Lung microvascular endothelial cell (primary cell): ENCODE measurements at regions not wholly inside any gene's neighbourhood (a gene's known extent, or its start where the extent isn't known, plus 50 kb on each side); places are given as distances from the start of the nearest gene placed in this dataset.

Source experiments
- DNase-seq, 2 donors: peaks; one replicate each; pipeline versions ENCODE4 v3.0.0 to v3.0.0-alpha.2; 2010; ENCODE audit warnings: low read depth in 2 of 2

DNA sequence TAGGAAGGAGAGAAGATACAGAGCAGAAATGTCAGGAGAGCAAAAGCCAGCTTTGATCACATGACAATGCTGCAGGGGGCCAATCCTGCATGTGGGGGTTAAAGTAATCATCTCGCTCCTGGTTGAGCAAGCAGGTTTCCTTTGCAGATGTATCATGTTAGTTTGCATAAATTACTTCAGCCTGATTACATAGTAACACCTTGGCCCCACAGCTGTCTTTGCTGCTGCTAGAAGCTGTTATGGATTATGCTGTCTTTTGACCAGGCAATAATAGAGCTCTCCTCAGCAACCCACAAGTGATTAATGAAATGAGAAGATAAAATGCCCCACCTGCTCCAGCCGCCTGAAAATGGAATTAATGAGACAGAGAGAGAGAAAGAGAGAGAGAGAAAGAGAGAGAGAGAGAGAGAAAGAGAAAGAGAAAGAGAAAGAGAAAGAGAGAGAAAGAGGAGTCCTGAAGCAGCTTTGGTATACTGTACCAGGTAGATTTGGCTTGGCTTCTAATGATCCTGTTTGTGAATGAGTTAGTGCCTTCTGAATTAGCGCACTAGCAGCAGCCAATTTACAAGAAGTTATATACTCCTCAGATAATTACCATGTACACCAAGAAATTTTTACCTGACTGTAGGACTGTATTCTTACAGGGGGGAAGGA lies 174.3 kb upstream of the RORB start:
- no peak for DNase-seq

DNA sequence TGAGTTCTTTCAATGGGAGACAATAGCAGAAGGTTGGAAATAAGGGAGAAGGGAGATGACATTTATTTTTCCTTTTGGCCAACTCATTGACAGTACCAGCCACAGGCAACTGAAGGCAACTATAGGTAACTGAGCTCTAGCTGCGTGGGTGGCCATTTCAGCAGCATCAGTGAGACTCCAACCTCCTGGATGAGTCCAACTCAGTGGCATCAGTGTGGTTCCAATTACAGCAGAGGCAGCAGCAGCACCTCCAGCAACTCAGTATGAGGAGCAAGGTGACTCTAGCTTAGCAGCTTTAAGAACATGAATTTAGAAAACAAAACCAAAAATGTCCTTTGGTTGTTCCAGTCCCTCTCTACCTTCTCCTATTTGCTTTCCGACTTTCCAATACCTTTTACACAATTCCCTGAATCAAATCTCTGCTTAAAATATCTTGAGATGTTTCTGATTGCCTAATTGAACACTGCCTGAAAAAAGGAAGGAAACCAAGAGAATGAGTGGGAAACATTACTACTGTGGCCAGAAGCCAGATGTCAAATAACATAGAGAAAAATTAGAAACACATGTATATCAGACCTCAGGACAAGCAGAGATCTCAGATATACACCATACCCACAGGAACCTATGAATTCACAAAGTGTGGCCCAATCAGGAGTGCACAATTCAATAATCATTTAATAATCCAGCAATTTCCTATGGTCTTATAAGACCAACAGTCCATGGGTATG lies 166.5 kb upstream of the RORB start:
- DNase-seq = no peak

GRCh38 chr9:74331607-74332006 lies 165.5 kb upstream of the RORB start:
- DNase-seq = no peak

GRCh38 chr9:74333384-74334032 lies 163.6 kb upstream of the RORB start:
- no peak for DNase-seq

DNA sequence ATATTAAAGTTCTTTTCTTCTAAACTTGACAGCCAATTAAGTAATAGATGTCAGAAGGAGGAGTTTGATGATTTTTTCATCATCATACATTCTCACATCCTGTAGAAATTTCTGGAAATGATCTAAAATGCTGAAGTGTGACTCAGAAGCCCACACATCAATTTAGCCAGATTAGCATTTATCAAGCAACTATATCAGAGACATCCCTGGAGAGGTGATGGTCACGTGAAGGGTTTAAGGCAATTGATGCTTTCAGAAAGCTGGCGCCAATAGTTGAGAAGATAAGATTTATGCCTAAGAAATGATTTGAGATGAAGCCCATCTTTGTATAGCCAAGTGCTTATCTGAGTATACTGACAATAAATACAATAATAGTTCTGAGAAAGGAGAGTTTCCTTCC lies 162.9 kb upstream of the RORB start:
- no peak for DNase-seq

- no peak for DNase-seq
Measured at GRCh38 chr9:74336161-74336560, 161.0 kb upstream of the RORB start.

DNA sequence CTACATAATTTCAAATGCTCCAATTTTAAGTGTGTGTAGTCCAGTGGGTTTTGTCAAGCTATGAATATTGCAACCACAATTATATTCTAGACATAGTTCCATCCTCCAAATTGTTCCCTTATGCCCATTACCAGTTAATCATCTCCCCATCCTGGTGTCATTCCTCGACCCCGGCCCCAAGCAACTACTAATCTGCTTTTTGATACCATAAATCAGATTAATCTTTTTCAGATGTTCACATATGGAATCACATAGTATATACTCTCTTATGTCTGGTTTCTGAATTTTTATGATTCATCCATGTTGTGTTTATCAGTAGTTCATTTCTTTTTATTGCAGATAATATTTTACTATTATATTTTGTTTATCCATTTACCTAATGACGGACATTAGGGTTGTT lies 148.4 kb upstream of the RORB start:
- DNase-seq = no peak

- no peak for DNase-seq
Measured at GRCh38 chr9:74355107-74355506, 142.0 kb upstream of the RORB start.

- DNase-seq = no peak
Measured at GRCh38 chr9:74357577-74357976, 139.6 kb upstream of the RORB start.

- DNase-seq = no peak
Measured at GRCh38 chr9:74358959-74359358, 138.2 kb upstream of the RORB start.

GRCh38 chr9:74361508-74361907 lies 135.6 kb upstream of the RORB start:
- no peak for DNase-seq

DNA sequence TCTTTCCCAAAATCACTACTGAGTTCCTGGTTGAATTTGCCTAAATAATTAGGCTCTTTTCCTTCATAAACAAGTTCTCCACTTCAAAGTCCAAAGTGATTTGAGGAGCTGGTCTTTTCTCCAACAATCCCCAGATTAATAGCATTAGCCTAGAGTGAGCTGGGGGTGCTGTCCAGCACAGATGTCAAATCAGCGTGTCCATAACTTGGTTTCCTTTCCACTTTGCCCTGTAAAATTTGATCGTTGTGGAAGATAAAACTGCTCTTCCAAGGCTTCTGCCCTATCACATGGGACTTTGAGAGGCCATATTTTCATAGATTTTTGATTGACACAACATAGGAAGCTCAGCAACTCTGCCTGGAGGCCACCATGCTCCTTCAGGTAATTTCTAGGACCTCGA lies 134.7 kb upstream of the RORB start:
- no peak for DNase-seq

GRCh38 chr9:74366111-74366510 lies 131.0 kb upstream of the RORB start:
- DNase-seq = no peak

DNA sequence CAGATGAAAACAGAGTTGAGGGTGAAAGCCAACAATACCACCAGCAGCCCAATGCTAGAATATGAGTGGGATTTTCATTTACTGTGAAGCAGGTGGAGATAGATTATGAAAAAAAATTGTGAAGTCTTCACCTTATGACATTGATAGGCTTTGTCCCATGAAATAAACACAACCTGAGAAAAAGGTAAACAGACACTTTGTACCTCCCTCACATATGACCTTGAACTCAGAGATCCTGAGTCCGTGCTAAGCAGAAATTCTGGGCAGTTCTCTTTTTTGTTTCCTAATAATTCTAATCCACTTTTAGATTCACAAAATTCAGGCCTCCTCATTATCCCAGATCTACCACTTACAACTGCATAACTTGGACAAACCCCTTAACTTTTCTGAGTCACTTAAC lies 127.3 kb upstream of the RORB start:
- no peak for DNase-seq

DNA sequence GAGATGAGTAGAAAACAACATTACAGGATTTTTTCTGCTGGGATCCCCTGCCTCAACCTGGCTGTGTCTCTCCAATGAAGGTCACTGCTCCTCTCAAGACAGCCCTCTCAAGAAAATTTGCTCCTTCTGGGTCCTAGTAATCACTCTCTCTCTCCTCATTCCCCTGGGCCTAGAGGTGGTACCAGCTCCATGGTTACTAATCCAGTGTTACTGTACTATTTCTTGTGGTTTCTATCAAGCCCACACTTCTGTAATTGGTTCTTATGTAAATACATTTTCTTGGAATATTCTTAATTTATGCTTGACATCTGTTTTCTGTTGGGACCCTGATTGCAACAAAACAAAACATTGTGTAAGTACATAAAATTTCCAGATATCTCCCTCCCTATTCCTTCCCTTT lies 123.8 kb upstream of the RORB start:
- no peak for DNase-seq

DNA sequence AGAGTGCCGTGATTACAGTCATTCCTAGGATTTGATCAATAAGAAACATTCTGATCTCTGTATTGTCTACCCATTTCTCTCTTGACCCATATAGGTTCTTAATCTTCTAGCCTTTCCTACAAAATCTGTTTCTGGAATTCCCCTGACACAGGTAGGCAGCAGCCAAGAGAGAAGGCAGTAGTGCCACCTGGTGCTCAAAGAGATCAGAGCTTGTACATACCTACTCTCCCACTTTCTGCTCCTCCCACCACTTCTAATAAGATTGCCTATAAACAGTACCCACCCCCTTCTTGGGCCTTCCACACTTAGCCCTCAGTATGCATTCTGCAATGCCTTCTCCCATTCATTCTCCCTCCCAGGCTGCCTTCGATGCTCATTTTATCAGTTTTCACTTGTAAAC lies 117.4 kb upstream of the RORB start:
- peak in 1 of 2 donors; percentile 14 for DNase-seq

- DNase-seq = no peak
Measured at GRCh38 chr9:74391816-74392215, 105.3 kb upstream of the RORB start.

GRCh38 chr9:74403581-74403980 lies 93.6 kb upstream of the RORB start:
- DNase-seq = no peak

GRCh38 chr9:74404620-74405019 lies 92.5 kb upstream of the RORB start:
- DNase-seq = no peak

DNA sequence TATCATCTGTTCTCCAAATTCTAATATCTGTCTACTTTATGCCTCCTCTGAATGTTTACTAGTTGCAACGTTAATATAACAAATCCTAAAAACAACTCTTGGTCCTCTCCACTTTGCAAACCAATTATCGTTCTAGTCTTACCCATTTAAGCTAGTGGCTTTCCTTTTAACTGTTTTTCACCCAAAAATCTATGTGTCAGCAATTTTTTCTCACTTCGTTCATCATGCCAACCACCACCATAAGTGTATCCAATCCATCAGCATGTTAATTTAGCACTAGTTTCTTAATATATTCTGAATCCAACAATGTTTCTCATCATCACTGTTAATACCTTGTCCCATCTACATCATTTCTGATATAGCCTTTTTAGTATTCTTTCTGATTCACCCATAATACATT lies 90.0 kb upstream of the RORB start:
- no peak for DNase-seq

DNA sequence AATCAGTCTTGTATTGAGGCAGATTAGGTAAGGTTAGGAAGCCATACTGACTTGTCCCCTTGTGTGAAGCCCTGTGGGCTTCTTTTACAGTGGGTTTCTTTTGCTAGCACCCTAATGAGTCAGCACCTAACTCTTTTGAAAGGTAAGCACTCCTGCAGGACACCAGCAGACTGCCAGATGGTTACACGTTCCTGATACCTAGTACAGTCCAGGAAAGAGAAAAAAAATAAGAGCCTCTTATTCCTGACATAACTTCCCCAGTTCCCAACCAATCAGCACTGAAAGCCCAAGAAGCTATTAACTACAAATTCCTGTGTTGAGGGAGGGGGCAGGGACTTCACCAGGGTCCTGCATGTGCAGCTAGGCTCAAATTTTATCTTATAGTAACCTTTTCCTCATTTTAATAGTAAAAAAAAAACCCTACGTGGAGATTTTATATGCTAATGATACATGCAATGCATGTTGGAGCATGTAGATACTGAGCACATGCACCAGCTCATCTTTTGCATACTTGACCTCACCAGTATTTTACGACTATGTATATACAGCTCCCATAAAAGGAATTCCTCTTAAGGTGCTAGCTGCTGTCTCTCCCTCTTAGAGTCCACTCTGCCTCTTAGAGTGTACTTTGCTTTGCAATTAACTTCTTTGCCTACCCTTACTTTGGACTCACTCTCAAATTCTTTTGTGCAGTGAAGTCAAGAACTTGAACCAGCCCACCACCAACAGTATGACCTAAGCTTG lies 84.7 kb upstream of the RORB start:
- DNase-seq = no peak

- no peak for DNase-seq
Measured at GRCh38 chr9:74413876-74414275, 83.3 kb upstream of the RORB start.
